HG03097 (cell line): ENCODE measurements at regions not wholly inside any gene's neighbourhood (a gene's known extent, or its start where the extent isn't known, plus 50 kb on each side); places are given as distances from the start of the nearest gene placed in this dataset.

Source experiments
- ATAC-seq: cut with Tn5 transposase; IDR thresholded peaks from one replicate; pipeline ENCODE4 v1.9.1; 2021; ENCODE audit not compliant: unreplicated experiment, low FRiP score

- ATAC-seq, result no peak
These were observed 294.3 kb upstream of the GBE1 start for GRCh38 chr3:82055792-82056191.

GRCh38 chr3:82054849-82055248, 293.4 kb upstream of the GBE1 start:
- no peak for ATAC-seq

- ATAC-seq, result no peak
These were observed 291.8 kb upstream of the GBE1 start for GRCh38 chr3:82053236-82053635.

DNA sequence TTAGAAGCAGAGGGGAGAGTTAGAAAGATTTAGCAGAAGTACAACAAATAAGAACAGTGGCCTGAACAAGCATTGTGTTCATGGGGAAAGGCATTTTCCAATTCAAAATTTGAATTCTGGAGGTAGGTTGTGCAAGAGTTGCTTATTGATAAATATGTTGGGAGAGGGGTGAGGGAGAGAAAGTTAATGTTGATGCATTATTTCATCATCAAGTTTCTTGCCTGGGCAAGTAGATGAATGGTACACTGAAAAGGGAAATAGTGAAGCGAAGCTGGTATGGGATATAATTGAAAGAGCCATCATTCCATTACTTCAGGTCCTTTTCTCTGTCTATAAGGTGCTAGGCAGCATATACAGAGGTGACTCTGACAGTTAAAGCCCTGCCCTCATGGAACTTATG, 288.9 kb upstream of the GBE1 start:
- ATAC-seq, result no peak

- no peak for ATAC-seq
These were observed 287.3 kb upstream of the GBE1 start for GRCh38 chr3:82048711-82049110.

- ATAC-seq, result no peak
These were observed 283.7 kb upstream of the GBE1 start for GRCh38 chr3:82044930-82045705.

DNA sequence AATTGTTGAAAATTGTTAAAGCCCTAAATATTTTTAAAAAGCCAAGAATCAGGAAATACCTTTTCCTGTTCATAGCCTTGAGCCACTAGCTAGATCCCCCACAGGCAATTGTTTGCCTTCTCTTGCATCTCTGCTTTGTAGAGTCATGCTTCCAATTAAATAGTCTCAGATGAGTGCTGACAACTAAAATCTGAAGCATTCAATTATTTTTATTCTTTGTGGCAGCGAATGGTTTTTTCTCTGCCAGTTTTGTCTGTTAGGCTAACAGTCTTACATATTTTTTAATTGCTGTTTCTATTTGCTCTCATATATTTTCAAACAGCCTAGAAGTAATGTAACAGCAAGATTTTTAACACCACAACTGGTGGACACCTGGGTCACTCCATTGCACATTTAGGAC, 277.1 kb upstream of the GBE1 start:
- no peak for ATAC-seq

GRCh38 chr3:82033186-82033585, 271.7 kb upstream of the GBE1 start:
- no peak for ATAC-seq

DNA sequence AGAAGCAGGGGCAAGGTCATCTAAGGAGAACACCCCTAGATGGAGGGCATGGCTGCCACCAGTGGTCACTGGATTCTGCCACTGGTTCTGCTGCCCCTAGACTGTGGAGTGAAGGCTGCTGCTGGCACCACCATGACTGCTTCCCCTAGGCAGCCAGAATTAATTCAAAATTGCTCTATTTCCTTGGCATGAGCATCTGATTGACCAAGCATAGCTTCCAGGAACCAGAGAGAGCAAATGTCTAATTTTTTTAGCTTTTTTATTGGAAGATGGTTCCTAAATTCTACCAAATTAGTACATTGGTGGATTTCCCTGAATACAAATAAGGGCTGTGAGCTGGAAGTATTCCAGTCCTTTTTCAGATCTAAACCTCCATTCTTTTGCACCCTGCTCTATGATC, 270.2 kb upstream of the GBE1 start:
- ATAC-seq, result no peak

- no peak for ATAC-seq
These were observed 269.5 kb upstream of the GBE1 start for GRCh38 chr3:82030916-82031315.

DNA sequence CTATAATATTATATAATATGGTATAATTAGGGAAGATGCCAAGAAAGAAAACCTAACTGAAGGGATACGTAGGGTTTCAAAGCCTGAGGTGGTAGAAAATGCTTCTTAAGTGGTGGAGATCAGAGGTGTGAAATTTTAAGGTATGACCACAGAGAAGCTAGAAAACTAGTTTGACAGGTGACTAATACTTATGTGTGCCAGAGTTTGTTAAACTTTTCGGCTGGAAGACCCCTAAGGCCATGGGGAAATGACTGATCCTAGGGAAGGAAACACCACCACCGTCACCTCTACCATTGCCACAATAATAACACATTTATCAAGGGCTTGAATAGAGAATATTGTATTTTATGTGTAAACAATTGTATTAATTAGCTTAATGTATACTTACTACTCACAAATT, 261.4 kb upstream of the GBE1 start:
- ATAC-seq, result no peak

GRCh38 chr3:82020282-82020681, 258.8 kb upstream of the GBE1 start:
- ATAC-seq, result no peak

DNA sequence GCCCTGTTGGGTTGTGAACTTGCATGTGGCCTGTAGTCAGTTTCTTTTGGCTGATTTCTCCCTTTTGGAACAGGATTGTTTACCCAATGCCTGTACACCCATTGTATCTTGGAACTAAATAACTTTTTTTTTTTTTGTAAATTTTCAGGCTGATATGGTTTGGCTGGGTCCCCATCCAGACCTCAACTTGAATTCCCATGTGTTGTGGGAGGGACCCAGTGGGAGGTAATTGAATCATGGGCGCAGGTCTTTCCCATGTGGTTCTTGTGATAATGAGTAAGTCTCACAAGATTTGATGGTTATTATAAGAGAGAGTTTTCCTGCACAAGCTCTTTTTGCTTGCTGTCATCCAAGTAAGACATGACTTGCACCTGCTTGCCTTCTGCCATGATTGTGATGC, 253.8 kb upstream of the GBE1 start:
- ATAC-seq, result no peak

- no peak for ATAC-seq
These were observed 251.3 kb upstream of the GBE1 start for GRCh38 chr3:82012775-82013174.

- no peak for ATAC-seq
These were observed 249.9 kb upstream of the GBE1 start for GRCh38 chr3:82011336-82011735.

GRCh38 chr3:82005266-82005665, 243.8 kb upstream of the GBE1 start:
- ATAC-seq, result no peak

GRCh38 chr3:82004266-82004665, 242.8 kb upstream of the GBE1 start:
- no peak for ATAC-seq

GRCh38 chr3:82002986-82003642, 241.7 kb upstream of the GBE1 start:
- no peak for ATAC-seq

- ATAC-seq, result no peak
These were observed 241.0 kb upstream of the GBE1 start for GRCh38 chr3:82002491-82002890.

DNA sequence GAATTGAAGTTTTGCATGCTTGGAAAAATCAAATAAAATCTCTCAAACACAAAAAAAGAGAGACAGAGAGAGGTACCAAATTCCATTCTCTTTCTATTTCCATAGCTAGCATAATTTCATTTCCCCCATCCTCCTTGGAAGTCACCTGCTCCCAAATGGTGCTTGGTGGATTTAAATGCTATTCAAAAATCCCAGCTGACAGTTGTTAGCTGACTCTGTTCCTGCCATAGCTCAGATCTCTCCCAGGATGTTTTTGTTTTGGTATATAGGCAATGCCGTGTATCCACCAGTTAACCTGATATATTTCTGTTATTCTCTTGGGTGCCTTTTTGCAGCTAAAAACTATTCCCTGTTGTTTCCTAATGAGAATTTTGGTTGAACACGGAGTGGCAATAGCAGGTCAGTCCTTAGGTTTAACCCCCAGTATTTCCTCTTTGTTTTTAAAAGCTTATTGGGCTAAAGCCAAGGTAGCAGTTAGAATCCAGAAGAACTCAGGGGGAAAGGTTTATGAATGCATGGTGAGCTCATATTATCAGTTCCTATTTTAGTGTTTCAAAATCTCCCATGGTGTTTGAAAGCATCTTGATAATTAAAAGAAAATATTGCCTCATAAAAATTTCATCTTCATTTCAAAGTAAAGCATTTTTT, 240.0 kb upstream of the GBE1 start:
- no peak for ATAC-seq

DNA sequence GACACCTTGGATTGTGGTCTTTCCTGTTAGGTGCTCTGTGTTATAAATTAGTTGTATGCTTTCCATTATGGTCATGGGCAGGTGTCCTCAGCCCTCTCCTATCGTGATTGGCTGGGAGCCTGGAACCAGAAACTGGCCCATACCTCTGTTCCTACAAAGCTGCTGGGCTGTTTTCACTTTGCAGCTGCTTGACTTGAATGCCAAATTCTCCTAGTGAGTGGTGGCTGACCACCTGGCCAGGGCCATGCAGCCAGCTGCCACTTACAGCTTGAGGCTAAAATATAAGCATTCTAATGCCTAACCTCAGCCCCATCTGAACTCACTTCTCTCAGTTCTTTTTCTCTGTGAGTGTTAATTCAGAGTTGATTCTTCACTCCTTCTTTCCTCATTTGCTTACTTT, 239.3 kb upstream of the GBE1 start:
- ATAC-seq, result no peak

DNA sequence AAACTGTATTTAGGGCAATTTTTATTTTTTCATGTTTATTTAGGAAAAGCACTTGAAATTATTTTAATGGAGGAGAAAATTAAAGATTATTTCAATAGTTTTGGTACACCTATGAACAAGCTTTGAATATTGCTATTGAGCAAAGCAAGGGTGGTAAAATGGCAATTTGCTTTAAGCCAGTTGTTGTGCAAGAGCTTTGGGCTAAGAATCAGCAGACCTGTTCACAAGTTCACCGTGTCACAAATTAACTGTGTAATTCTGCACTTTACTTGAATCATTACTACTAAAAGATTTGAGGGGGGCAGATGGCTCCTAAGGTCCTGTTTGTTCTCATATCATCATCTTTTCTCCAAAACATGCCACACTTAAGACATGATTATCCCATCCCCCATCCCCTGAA, 238.9 kb upstream of the GBE1 start:
- ATAC-seq, result no peak
